ENCODE measurements at regions not wholly inside any gene's neighbourhood (a gene's known extent, or its start where the extent isn't known, plus 50 kb on each side); places are given as distances from the start of the nearest gene placed in this dataset.

DNA sequence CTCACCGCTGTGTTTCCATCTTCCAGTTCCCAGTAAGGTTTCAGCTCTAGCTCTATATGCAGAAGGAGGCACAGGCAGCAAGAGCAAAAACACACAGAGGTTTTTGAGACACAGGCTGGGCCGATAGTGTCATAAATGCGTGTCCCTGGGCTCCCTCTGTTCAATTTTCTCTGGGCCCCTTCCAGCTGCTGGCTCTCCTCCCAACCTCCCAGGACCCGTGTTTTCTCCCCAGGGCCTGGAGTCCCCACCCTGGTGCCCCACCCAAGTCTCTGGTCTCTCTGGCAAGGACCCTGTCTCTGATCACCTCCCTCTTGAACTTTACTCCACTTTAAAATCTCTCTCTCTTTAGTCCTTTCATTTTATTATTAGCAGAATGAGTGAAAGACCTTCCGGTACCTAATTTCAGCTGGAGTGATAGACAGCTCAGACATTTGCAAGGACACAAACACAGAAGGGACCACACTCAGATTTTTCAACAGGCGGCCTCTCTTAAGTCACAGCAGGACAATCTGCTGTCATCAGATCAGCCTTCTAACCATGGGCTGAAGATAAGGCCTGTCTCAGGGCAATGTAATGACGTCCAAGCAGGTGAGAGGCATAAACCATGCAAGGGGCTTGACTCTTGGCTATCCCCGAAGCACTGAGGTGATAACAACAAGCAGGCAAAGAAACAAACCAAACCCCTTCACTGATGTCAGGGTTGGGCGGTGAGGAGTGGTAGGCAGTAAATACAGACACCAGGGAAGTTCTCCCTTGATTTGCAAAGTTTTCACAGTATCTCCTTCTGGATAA, 190.0 kb upstream of the IRS2 start:
- no peak for DNase-seq

DNA sequence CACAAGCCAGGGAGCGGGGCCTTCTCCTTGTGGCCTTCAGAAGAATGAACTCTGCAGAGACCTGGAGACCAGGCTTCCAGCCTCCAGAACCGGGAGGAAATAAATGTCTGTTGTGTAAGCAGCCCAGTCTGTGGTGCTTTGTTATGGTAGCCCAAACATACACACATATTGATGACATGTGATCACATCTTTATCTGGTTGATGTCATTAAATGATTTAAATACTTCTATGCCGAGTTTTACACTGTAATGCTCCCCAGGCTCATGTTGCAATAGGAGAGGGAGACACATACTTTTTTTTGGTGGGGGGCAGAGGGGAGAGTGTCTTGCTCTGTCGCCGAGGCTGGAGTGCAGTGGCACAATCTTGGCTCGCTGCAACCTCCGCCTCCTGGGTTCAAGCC, 188.0 kb upstream of the IRS2 start:
- DNase-seq = no peak

DNA sequence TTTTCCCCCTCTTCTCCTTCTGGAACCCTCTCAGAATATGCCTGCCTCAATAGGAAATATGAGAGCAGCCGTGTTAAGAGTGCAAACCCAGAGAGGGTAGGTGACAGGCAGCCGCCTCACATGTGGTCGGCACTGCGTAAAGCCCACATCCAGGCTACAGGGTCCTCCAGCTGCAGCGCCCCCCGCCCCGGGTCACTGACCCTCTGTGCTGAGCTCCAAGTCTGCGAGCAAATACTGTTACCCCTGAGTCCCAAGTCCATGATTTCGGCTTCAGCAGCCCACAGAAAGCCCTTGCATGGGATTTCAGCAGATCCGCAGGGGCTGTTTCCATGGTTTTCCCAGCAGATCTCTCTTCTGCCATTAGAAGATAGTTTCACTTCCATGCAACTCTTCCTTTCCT, 186.9 kb upstream of the IRS2 start:
- DNase-seq = no peak

DNA sequence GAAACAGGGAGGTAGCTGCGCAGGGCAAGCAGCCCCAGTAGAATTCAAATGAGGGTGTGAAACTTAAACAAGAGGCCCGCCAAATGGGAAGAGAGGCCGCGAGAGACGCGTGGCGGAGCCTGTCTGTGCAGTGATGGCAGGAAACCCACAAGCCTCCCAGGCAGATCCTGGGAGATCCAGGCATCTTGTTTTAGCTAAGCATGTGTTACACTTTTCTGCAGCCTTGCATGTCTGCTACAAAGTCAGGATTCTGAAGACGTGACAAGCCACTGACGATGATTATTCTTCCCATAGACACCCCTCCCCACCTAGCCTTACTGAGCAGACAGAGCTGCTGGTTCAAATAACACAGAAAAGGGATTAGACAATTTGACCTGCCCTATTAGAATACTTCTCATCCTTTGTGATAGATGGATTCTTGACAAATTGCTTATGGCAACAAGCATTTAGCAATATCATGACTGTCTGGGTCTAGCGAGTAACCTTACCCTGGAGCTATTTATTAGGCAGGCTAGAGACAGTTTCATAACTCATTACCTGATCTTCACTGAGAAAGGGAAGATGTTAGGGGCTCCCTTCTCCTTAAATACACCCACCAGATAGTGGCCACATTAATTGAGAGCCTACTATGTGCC, 185.2 kb upstream of the IRS2 start:
- no peak for DNase-seq

- DNase-seq = no peak
These were observed 184.6 kb upstream of the IRS2 start for GRCh38 chr13:109971006-109971405.

GRCh38 chr13:109968876-109969577, 182.6 kb upstream of the IRS2 start:
- DNase-seq = no peak

- no peak for DNase-seq
These were observed 177.7 kb upstream of the IRS2 start for GRCh38 chr13:109963960-109964563.

DNA sequence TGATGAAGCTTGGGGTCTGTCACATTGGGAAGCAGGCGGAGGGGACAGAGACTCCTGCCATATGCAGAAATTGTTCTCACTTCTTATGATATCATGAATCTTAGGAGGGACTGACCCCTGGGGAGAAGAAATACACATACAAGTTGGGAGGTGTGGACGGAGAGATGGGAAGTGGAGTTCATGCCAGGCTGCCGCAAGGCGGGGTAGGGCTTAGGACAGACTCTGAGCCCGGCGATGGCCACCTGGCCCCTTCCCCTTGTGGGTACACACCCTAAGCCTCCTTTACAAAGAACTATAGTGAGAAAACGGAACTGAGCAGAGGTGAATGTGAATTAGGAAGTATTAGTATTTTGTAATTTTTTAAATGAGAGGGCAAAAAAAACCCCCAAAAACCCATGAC, 177.0 kb upstream of the IRS2 start:
- no peak for DNase-seq

- no peak for DNase-seq
These were observed 173.5 kb upstream of the IRS2 start for GRCh38 chr13:109959903-109960302.

GRCh38 chr13:109957875-109958274, 171.5 kb upstream of the IRS2 start:
- DNase-seq = no peak

DNA sequence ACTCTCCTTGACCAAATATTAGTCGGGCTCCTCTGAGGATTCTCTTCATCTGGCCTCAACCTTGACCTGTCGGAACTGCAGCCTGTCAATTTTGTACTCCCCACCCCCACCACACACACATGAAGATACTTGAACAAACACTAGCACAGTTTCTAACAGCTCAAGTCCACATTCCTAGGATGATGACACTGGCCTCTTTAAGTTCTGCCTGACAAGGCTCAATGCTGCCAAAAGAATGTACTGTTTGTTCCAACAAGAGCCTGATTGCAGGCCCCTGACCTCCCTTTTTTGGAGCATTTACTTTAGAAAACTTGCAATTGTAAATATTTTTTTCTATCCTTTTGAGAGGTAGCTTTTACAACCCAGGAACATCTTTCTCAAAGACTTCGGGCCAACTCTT, 169.2 kb upstream of the IRS2 start:
- no peak for DNase-seq

GRCh38 chr13:109954441-109954840, 168.1 kb upstream of the IRS2 start:
- no peak for DNase-seq

- no peak for DNase-seq
These were observed 165.1 kb upstream of the IRS2 start for GRCh38 chr13:109951491-109951890.

DNA sequence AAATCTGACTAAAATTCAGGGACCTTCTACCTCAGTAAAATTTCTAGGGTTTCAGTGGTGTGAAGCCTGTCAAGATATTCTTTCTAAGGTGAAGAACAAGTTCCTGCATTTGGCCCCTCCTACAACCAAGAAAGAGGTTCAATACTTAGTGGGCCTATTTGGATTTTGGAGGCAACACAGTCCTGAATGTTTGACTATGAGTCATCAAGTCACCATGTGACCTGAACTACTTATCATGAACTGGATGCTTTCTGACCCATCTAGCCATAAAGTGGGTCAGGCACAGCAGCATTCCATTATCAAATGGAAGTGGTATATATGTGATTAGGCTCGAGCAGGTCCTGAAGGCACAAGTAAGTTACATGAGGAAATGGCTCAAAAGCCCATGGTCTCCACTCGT, 163.0 kb upstream of the IRS2 start:
- no peak for DNase-seq

DNA sequence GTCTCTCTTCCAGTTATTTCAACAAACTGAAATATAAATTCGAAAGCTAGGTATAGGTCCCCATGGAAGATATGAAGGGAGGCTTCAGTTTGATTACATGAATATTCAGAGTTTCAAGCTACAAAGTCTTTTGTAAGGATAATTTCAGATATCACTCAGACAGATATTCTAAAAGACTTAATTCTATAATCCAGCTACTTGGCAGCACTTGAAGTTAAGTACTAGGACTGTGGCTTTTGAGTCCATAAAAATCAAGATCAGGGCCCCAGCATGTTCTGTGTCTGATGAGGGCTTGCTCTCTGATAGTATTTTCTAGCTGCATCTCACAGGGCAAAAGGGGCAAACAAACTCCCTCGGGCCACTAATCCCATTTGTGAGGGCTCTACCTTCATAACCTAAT, 160.6 kb upstream of the IRS2 start:
- DNase-seq = no peak

- no peak for DNase-seq
These were observed 159.0 kb upstream of the IRS2 start for GRCh38 chr13:109945206-109945960.

GRCh38 chr13:109941951-109942350, 155.6 kb upstream of the IRS2 start:
- no peak for DNase-seq

- DNase-seq = no peak
These were observed 154.8 kb upstream of the IRS2 start for GRCh38 chr13:109941221-109941620.

DNA sequence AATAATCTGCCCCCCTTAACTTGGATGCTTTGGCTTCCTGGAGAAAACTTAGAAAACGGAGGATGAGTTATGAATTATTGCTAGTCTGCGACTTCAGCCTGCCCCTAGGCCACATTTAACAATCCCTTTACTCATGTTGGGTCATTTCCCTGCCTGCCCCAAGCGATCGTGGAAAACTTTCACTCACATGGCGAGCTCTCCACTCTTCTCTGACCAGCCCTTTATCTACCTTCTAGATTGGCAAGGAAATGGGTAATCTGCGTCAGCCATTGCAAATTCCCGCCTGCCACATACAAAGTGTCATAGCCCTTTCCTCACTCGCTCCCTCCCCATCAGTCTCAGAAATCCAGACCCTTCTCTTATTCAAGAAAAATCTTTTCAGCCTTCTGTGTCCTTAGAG, 154.3 kb upstream of the IRS2 start:
- no peak for DNase-seq

DNA sequence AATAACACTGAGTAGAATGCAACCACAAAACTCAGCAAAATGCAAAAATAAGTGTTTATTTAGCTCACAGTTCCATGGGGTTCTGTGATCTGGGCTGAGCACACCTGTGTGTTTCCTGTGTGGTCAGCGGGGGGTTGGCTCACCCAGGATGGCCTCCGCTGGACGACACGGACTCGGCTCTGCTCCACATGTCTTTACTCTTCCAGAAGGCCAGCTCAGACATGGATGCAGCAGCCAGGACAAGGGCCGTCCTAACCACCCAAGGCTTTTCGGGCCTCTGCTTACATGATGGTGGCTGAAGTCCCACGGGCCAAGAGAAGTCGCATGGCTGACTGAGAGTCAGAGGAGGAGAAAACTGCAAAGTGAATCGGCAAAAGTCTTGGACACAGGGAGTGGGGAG, 153.5 kb upstream of the IRS2 start:
- DNase-seq = no peak

GRCh38 chr13:109939180-109939579, 152.8 kb upstream of the IRS2 start:
- DNase-seq = no peak

DNA sequence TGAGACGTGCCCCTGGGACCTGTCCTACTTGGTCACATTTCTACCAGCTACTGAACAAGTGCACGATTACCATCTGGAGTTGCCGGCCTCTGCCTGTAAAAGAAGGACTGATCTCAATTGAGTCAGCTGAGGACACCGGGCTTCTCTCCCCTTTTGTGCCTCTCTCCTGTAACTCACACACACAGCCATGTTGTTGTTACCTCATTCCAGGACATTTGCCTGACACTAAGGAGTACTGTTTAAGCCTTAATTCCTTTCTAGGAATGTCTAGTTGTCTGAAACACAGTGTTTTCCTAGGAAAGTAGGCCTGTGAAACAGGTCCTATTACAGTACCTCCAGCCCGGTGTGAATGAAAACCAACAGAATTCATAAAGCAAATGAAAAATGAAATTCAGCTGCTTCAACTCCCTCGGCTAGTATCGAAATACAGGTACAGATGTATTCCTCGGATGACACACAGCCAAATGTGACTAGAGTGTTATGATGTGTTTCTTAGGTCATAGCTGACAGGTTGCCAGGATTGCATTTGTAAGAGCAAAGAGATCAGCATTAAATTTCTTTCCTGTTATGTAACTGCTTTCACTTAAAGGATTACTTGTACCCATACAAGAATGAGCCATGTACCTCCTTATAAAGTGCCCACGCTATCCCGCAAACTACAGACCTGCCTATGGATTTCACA, 152.0 kb upstream of the IRS2 start:
- no peak for DNase-seq
